SK-N-SH (cell line): ENCODE measurements at regions not wholly inside any gene's neighbourhood (a gene's known extent, or its start where the extent isn't known, plus 50 kb on each side); places are given as distances from the start of the nearest gene placed in this dataset.

Experiments used
- CTCF ChIA-PET: fragments of 300-600, 350-600 bp; formaldehyde crosslinking; extraction: SDS; loops from one replicate; lab custom pipeline; 2021; lab: Yijun Ruan, JAX
- POLR2A ChIA-PET: fragments of 350-600 bp; sonication (Branson Sonifier 250); formaldehyde crosslinking; extraction: SDS; loops from one replicate; lab custom pipeline; 2020; ENCODE audit warnings: antibody characterized with exemption, inconsistent platforms; lab: Yijun Ruan, JAX
- DNase-seq: peaks from one replicate; pipeline ENCODE4 v3.0.0; 2012
- H2AFZ ChIP-seq: fragments of 200-600 bp; sonication (generic); 2 replicates; pipeline ENCODE4 v1.8.1; 2016; ENCODE audit warnings: antibody characterized with exemption, mild to moderate bottlenecking, low read depth
- H3F3A ChIP-seq: fragments of 200-600 bp; sonication (generic); replicated peaks from 2 replicates; pipeline ENCODE3; 2016; ENCODE audit warnings: antibody characterized with exemption, mild to moderate bottlenecking; ENCODE audit not compliant: insufficient read depth
- H3K27ac ChIP-seq, 2 experiments: fragments of 200-500 bp in 1 of 2; fragments of 200-600 bp in 1 of 2; sonication (Bioruptor generic) in 1 of 2; sonication (generic), shearing (Covaris generic) in 1 of 2; 2 replicates each; pipeline versions ENCODE4 v1.5.1 to v1.6.1; 2014 to 2016; ENCODE audit warnings: low read depth in 2 of 2, inconsistent platforms in 1 of 2, low read length in 1 of 2, mild to moderate bottlenecking in 1 of 2, mixed read lengths in 1 of 2
- H3K27me3 ChIP-seq: fragments of 200-600 bp; sonication (generic), shearing (Covaris generic); 2 replicates; pipeline ENCODE4 v1.6.1; 2016; ENCODE audit warnings: mixed run types; ENCODE audit not compliant: insufficient read depth
- H3K36me3 ChIP-seq, 2 experiments: fragments of 200-500 bp in 1 of 2; fragments of 200-600 bp in 1 of 2; sonication (Bioruptor generic) in 1 of 2; sonication (generic) in 1 of 2; replicated peaks in 1 of 2; 2 replicates each; pipeline versions ENCODE3 to v1.5.1; 2014 to 2016; ENCODE audit warnings: low read length in 1 of 2, mild to moderate bottlenecking in 1 of 2; ENCODE audit not compliant: insufficient read depth in 2 of 2, control insufficient read depth in 1 of 2
- H3K4me1 ChIP-seq, 2 experiments: fragments of 200-500 bp in 1 of 2; fragments of 200-600 bp in 1 of 2; sonication (Bioruptor generic) in 1 of 2; sonication (generic), shearing (Covaris generic) in 1 of 2; 2 replicates each; pipeline versions ENCODE4 v1.5.1 to v1.6.1; 2014 to 2016; ENCODE audit warnings: low read depth in 1 of 2, low read length in 1 of 2, mixed run types in 1 of 2; ENCODE audit not compliant: insufficient read depth in 2 of 2, control insufficient read depth in 1 of 2
- H3K4me2 ChIP-seq: fragments of 200-600 bp; sonication (generic), shearing (Covaris generic); 2 replicates; pipeline ENCODE4 v1.6.1; 2017; ENCODE audit warnings: mixed run types
- H3K4me3 ChIP-seq, 2 experiments: fragments of 200-500 bp in 1 of 2; fragments of 200-600 bp in 1 of 2; sonication (Bioruptor generic) in 1 of 2; sonication (generic), shearing (Covaris generic) in 1 of 2; 2 replicates each; pipeline versions ENCODE4 v1.5.1 to v1.8.1; 2014 to 2016; ENCODE audit warnings: low read depth in 2 of 2, inconsistent platforms in 1 of 2, low read length in 1 of 2, mild to moderate bottlenecking in 1 of 2, mixed read lengths in 1 of 2, moderate library complexity in 1 of 2
- H3K79me2 ChIP-seq: fragments of 200-600 bp; sonication (generic); 2 replicates; pipeline ENCODE4 v1.8.1; 2017; ENCODE audit warnings: mild to moderate bottlenecking; ENCODE audit not compliant: insufficient read depth
- H3K9ac ChIP-seq: fragments of 200-600 bp; sonication (generic); 2 replicates; pipeline ENCODE4 v1.6.1; 2017; ENCODE audit warnings: mixed run types
- H3K9me2 ChIP-seq: fragments of 200-600 bp; sonication (generic); 2 replicates; pipeline ENCODE4 v1.6.1; 2017; ENCODE audit warnings: mixed run types
- H3K9me3 ChIP-seq: fragments of 200-600 bp; sonication (generic); 2 replicates; pipeline ENCODE4 v1.6.1; 2017; ENCODE audit warnings: mixed run types, mild to moderate bottlenecking, moderate library complexity
- H4K20me1 ChIP-seq: fragments of 200-600 bp; sonication (generic); 2 replicates; pipeline ENCODE4 v1.6.1; 2017; ENCODE audit warnings: mild to moderate bottlenecking, mixed run types; ENCODE audit not compliant: insufficient read depth
- CHD2 ChIP-seq: fragments of 150-350 bp; IDR thresholded peaks from 2 replicates; pipeline ENCODE4 v1.6.1; 2018; ENCODE audit warnings: low read length; ENCODE audit not compliant: partially characterized antibody
- EP300 ChIP-seq, 2 experiments: IDR thresholded peaks; 2 replicates each; pipeline versions ENCODE4 v1.4.0 to v1.6.1; 2012; ENCODE audit warnings: borderline replicate concordance in 1 of 2, low read depth in 1 of 2, low read length in 1 of 2
- EZH2phosphoT487 ChIP-seq: fragments of 200-600 bp; sonication (generic); IDR thresholded peaks from 2 replicates; pipeline ENCODE4 v1.6.1; 2017; ENCODE audit warnings: low read depth, mixed run types, mild to moderate bottlenecking, antibody characterized with exemption, moderate library complexity, borderline replicate concordance
- FOXJ3 ChIP-seq: sonication (generic); formaldehyde crosslinking; IDR thresholded peaks from 2 replicates; pipeline ENCODE4 v1.5.1; 2020; ENCODE audit warnings: mild to moderate bottlenecking, missing genetic modification reagents
- FOXM1 ChIP-seq: IDR thresholded peaks from 2 replicates; pipeline ENCODE4 v1.4.0; 2012; ENCODE audit warnings: low read depth, mild to moderate bottlenecking
- GATA2 ChIP-seq: sonication (generic); formaldehyde crosslinking; IDR thresholded peaks from 2 replicates; pipeline ENCODE4 v1.5.0; 2020; ENCODE audit warnings: mild to moderate bottlenecking, missing genetic modification reagents
- IRF3 ChIP-seq: fragments of 150-350 bp; IDR thresholded peaks from 2 replicates; pipeline ENCODE4 v1.6.1; 2016; ENCODE audit warnings: mild to moderate bottlenecking, low read depth, low read length
- JUND ChIP-seq: IDR thresholded peaks from 2 replicates; pipeline ENCODE4 v1.4.0; 2012
- MEF2A ChIP-seq: IDR thresholded peaks from 2 replicates; pipeline ENCODE4 v1.4.0; 2012; ENCODE audit warnings: low read depth, borderline replicate concordance
- MXI1 ChIP-seq: IDR thresholded peaks from 2 replicates; pipeline ENCODE4 v1.6.1; 2012; ENCODE audit warnings: mild to moderate bottlenecking, low read depth, low read length, improper control_type of control experiment
- NFIC ChIP-seq: IDR thresholded peaks from 2 replicates; pipeline ENCODE4 v1.4.0; 2012; ENCODE audit warnings: borderline replicate concordance
- NRF1 ChIP-seq: IDR thresholded peaks from 2 replicates; pipeline ENCODE4 v1.6.1; 2012; ENCODE audit warnings: low read depth, mild to moderate bottlenecking, low read length
- POLR2AphosphoS5 ChIP-seq: IDR thresholded peaks from 2 replicates; pipeline ENCODE4 v1.6.1; 2012; ENCODE audit warnings: low read depth, low read length
- RCOR1 ChIP-seq: fragments of 150-350 bp; IDR thresholded peaks from 2 replicates; pipeline ENCODE4 v1.6.1; 2017; ENCODE audit warnings: antibody characterized with exemption, low read length
- RFX5 ChIP-seq: IDR thresholded peaks from 2 replicates; pipeline ENCODE4 v1.6.1; 2012; ENCODE audit warnings: mild to moderate bottlenecking, improper control_type of control experiment, low read length
- SMC3 ChIP-seq: IDR thresholded peaks from 2 replicates; pipeline ENCODE4 v1.6.1; 2012; ENCODE audit warnings: low read depth, low read length, improper control_type of control experiment
- TAF1 ChIP-seq: IDR thresholded peaks from 2 replicates; pipeline ENCODE4 v1.6.1; 2012; ENCODE audit warnings: low read depth, mild to moderate bottlenecking, low read length, moderate library complexity, borderline replicate concordance
- TCF12 ChIP-seq: IDR thresholded peaks from 2 replicates; pipeline ENCODE4 v1.4.0; 2012
- TEAD4 ChIP-seq: IDR thresholded peaks from 2 replicates; pipeline ENCODE4 v1.4.0; 2012; ENCODE audit warnings: mild to moderate bottlenecking, borderline replicate concordance; ENCODE audit not compliant: insufficient read depth
- USF1 ChIP-seq: IDR thresholded peaks from 2 replicates; pipeline ENCODE4 v1.4.0; 2012; ENCODE audit warnings: low read depth, borderline replicate concordance
- YY1 ChIP-seq: IDR thresholded peaks from 2 replicates; pipeline ENCODE4 v1.4.0; 2012; ENCODE audit warnings: low read depth, mild to moderate bottlenecking
- WGBS: methylation state at CpG from one replicate; pipeline ENCODE4 v1.1.6; 2017; ENCODE audit warnings: low lambda C conversion rate; 5-methylcytosine and 5-hydroxymethylcytosine counted together

- no peak for TF ChIP-seq USF1
- TF ChIP-seq EP300 (IDR thresholded peaks at IDR 0.05; ENCODE audit: borderline replicate concordance in 1 of 2, low read depth in 1 of 2, low read length in 1 of 2): no peak
- no peak for TF ChIP-seq POLR2AphosphoS5
- TF ChIP-seq FOXJ3 (CRISPR knock-in tag): no peak
Observed at GRCh38 chr5:155996123-155996522, 330.8 kb upstream of the SGCD start (continued).

GRCh38 chr5:155998257-155998656, 328.7 kb upstream of the SGCD start:
- H3K4me3 ChIP-seq: no peak overlapping the region
- H3K4me2 ChIP-seq: no peak overlapping the region
- H3K27me3 ChIP-seq: no peaks in the 10 kb centered on the region
- H3K9me3 ChIP-seq: no peaks in the 10 kb centered on the region
- no peaks in the 10 kb centered on the region for H3K9me2 ChIP-seq
- no peak for DNase-seq
- H3K27ac ChIP-seq: no peak overlapping the region
- no peak overlapping the region for H2AFZ ChIP-seq
- H3K79me2 ChIP-seq: no peaks in the 10 kb centered on the region
- TF ChIP-seq MEF2A (no peak), USF1 (no peak), RFX5 (no peak), EZH2phosphoT487 (no peak), NFIC (no peak), JUND (no peak), MXI1 (no peak), TEAD4 (no peak), CHD2 (no peak), FOXJ3 (CRISPR knock-in tag) (no peak), NRF1 (no peak), TCF12 (no peak), SMC3 (no peak), IRF3 (no peak), TAF1 (no peak), FOXM1 (no peak), POLR2AphosphoS5 (no peak), RCOR1 (no peak), YY1 (no peak), GATA2 (CRISPR knock-in tag) (no peak)
- CTCF ChIA-PET: no interaction called here
- no peaks in the 10 kb centered on the region for H3K36me3 ChIP-seq
- no peaks in the 10 kb centered on the region for H4K20me1 ChIP-seq
- H3F3A ChIP-seq: no peaks in the 10 kb centered on the region
- H3K4me1 ChIP-seq: peaks cover 0 to 4% of the 10 kb centered on the region in 2 experiments; a peak in 2 of 4 replicates
- WGBS: 62% methylated on average over 2 of the region's 2 CpGs
- POLR2A ChIA-PET: no interaction called here
- H3K9ac ChIP-seq: no peak overlapping the region
